ENCODE measurements at regions not wholly inside any gene's neighbourhood (a gene's known extent, or its start where the extent isn't known, plus 50 kb on each side); places are given as distances from the start of the nearest gene placed in this dataset.

DNA sequence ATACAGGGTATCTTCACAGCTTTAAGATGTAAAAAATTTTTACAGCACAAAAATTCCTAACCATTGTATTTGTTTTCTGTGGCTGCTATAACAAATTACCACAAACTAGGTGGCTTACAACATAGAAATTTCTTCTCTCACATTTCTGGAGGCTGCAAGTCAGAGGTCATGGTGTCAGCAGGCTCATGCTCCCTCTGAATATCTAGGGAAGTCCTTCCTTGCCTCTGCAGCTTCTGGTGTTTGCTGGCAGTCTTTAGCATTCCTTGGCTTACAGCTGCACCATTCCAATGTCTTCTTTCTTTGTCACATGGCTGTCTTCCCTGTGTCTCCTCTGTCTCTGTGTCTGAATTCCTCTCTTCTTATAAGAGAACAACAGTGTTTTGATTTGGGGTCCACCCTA lies 310.2 kb upstream of the SUCLG2 start:
- no peak for TF ChIP-seq CTCF (IDR thresholded peaks at IDR 0.05)
- no peak for TF ChIP-seq SMC3 (IDR thresholded peaks at IDR 0.05)
- TF ChIP-seq BCL3 (IDR thresholded peaks at IDR 0.05), result no peak

Measured in A549 (cell line).